ENCODE measurements at regions not wholly inside any gene's neighbourhood (a gene's known extent, or its start where the extent isn't known, plus 50 kb on each side); places are given as distances from the start of the nearest gene placed in this dataset.

DNA sequence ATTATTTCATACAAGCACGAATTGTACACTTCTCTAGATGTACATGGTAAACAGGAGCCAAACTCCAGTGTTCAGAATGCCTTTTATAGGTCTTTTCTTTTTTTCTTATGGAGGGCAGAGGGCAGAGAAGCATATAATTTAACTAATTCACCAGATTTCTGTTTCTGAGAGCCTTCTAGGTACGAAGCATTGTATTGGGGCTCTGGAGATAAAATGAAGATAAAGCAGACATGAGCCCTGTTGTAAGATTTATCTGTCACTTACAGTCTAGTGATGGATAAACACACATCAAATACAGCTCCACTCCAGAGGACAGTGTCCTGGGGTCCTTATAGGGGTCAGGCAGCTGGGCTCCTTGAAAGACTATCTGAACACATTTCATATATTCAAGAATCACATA is 265.5 kb downstream of the SKAP2 start:
- Histone ChIP-seq H4K5ac (ENCODE audit: low read depth, low read length) (no peak overlapping the region), H2BK5ac (ENCODE audit: low read depth, low read length, poor library complexity, severe bottlenecking) (no peak overlapping the region), H3K18ac (ENCODE audit: low read depth, low read length) (no peak overlapping the region), H3K36me3 (ENCODE audit: control insufficient read depth, insufficient read depth, low read length) (no peaks in the 10 kb centered on the region), H3K27me3 (ENCODE audit: control insufficient read depth, insufficient read depth, low read length) (peaks cover 1% of the 10 kb centered on the region), H3K27ac (ENCODE audit: insufficient read depth, low read length) (no peak overlapping the region), H2AK9ac (replicated peaks; ENCODE audit: low read depth, low read length, poor library complexity) (no peak overlapping the region), H2BK120ac (ENCODE audit: low read depth, low read length) (no peak overlapping the region), H3K4me1 (ENCODE audit: control insufficient read depth, insufficient read depth, low read length) (no peaks in the 10 kb centered on the region), H3K4me3 (ENCODE audit: insufficient read depth, low read depth, low read length) (no peak overlapping the region), H4K8ac (ENCODE audit: low read depth in 2 of 2, low read length in 2 of 2) (no peak overlapping the region), H2BK20ac (ENCODE audit: low read depth, low read length) (no peak overlapping the region), H3K9me1 (ENCODE audit: insufficient read depth, low read length) (no peaks in the 10 kb centered on the region), H3K23ac (ENCODE audit: low read depth, low read length) (no peak overlapping the region), H2AFZ (replicated peaks; ENCODE audit: low read length, poor library complexity) (no peak overlapping the region), H2BK15ac (ENCODE audit: low read depth, low read length) (no peak overlapping the region), H3K14ac (replicated peaks; ENCODE audit: low read depth, low read length) (no peak overlapping the region), H3K79me1 (ENCODE audit: low read depth in 1 of 2, low read length in 2 of 2) (no peaks in the 10 kb centered on the region), H3K4me2 (ENCODE audit: low read depth, low read length) (no peak overlapping the region), H3K9me3 (ENCODE audit: control insufficient read depth, insufficient read depth, low read length) (no peaks in the 10 kb centered on the region), H2AK5ac (ENCODE audit: low read depth, low read length) (no peak overlapping the region), H3K9ac (ENCODE audit: low read depth, low read length) (no peak overlapping the region), H3K56ac (ENCODE audit: extremely low read depth, insufficient read depth, low read length) (no peak overlapping the region), H4K20me1 (ENCODE audit: insufficient read depth, low read length) (no peaks in the 10 kb centered on the region), H4K91ac (ENCODE audit: insufficient read depth, low read depth, low read length) (no peak overlapping the region), H3K4ac (ENCODE audit: low read depth, low read length) (no peak overlapping the region)
- no CpG with 5 or more reads among the region's 2 CpGs for WGBS, 2 experiments (ENCODE audit: extremely low coverage in 2 of 2, insufficient read length in 1 of 2)
- DNase-seq (no peak), ATAC-seq (ENCODE audit: low read depth) (no peak)
- CTCF ChIA-PET, result no interaction called here
- in situ Hi-C loops (cut with MboI; ENCODE audit: low sequenced_read_pairs), result no loop called here
- POLR2A ChIA-PET (ENCODE audit: unreplicated experiment), result no interaction called here
- TF ChIP-seq SMC3 (IDR thresholded peaks at IDR 0.05; ENCODE audit: low read depth, low read length), result no peak
- no peak for TF ChIP-seq RCOR1 (IDR thresholded peaks at IDR 0.05; ENCODE audit: insufficient replicate concordance, low read length)
- TF ChIP-seq RAD21 (IDR thresholded peaks at IDR 0.05; ENCODE audit: low read length), result no peak
- TF ChIP-seq, protein P1, sequence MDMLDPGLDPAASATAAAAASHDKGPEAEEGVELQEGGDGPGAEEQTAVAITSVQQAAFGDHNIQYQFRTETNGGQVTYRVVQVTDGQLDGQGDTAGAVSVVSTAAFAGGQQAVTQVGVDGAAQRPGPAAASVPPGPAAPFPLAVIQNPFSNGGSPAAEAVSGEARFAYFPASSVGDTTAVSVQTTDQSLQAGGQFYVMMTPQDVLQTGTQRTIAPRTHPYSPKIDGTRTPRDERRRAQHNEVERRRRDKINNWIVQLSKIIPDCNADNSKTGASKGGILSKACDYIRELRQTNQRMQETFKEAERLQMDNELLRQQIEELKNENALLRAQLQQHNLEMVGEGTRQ (IDR thresholded peaks at IDR 0.05; ENCODE audit: low read depth, low read length), result no peak
- no peak for TF ChIP-seq FOS (IDR thresholded peaks at IDR 0.05; ENCODE audit: low read depth, low read length)
- no TSS peak for BruUV-seq (replicated peaks)
- intact Hi-C loops (cut with micrococcal nuclease), result no loop called here
- dilution Hi-C loops (cut with HindIII; ENCODE audit: low sequenced_read_pairs, unreplicated experiment), result no loop called here
